ENCODE measurements at regions not wholly inside any gene's neighbourhood (a gene's known extent, or its start where the extent isn't known, plus 50 kb on each side); places are given as distances from the start of the nearest gene placed in this dataset.

DNA sequence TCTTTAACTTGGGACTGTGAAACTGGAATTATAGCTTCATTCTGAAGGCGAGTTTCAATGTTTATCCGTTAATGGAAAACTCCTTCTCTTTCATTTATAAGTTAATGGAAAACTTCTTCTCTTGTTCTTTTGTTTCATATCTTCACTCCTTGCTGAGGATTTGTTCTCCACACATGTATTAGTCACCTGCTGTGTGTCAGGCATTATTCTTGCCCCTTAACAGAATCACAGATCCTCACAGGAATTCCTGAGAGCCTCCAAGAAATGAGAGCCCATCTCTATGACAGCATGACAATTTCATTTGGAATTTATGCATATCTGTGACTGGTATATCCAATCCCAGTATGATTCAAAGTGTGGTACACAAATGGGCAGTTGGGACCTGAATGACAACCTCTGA lies 545.8 kb downstream of the BCL11A start:
- TF ChIP-seq ARNTL (CRISPR knock-in tag; IDR thresholded peaks at IDR 0.05; ENCODE audit: borderline replicate concordance, low read depth), result no peak
- TF ChIP-seq BACH2 (CRISPR knock-in tag; IDR thresholded peaks at IDR 0.05; ENCODE audit: borderline replicate concordance), result no peak
- TF ChIP-seq, protein P1, sequence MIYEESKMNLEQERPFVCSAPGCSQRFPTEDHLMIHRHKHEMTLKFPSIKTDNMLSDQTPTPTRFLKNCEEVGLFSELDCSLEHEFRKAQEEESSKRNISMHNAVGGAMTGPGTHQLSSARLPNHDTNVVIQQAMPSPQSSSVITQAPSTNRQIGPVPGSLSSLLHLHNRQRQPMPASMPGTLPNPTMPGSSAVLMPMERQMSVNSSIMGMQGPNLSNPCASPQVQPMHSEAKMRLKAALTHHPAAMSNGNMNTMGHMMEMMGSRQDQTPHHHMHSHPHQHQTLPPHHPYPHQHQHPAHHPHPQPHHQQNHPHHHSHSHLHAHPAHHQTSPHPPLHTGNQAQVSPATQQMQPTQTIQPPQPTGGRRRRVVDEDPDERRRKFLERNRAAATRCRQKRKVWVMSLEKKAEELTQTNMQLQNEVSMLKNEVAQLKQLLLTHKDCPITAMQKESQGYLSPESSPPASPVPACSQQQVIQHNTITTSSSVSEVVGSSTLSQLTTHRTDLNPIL (CRISPR knock-in tag; IDR thresholded peaks at IDR 0.05; ENCODE audit: low read depth), result no peak
- TF ChIP-seq ZNF8 (CRISPR knock-in tag; IDR thresholded peaks at IDR 0.05), result no peak
